Erythroblast (primary cell): ENCODE measurements at regions not wholly inside any gene's neighbourhood (a gene's known extent, or its start where the extent isn't known, plus 50 kb on each side); places are given as distances from the start of the nearest gene placed in this dataset.

Source experiments
- GATA1 ChIP-seq: IDR thresholded peaks from 2 replicates; pipeline ENCODE4 v1.6.1; 2011; ENCODE audit warnings: low read depth, mild to moderate bottlenecking, control low read depth, low read length, moderate library complexity
- POLR2A ChIP-seq: IDR thresholded peaks from 2 replicates; pipeline ENCODE4 v1.6.1; 2011; ENCODE audit warnings: mild to moderate bottlenecking, low read length

GRCh38 chr22:48185071-48186055 lies 1422.9 kb downstream of the TBC1D22A start:
- TF ChIP-seq POLR2A (no peak), GATA1 (no peak)
